HEK293 (cell line): ENCODE measurements at regions not wholly inside any gene's neighbourhood (a gene's known extent, or its start where the extent isn't known, plus 50 kb on each side); places are given as distances from the start of the nearest gene placed in this dataset.

Experiments
- CTCF ChIA-PET: fragments of 350-600 bp; formaldehyde crosslinking; extraction: SDS; loops from one replicate; lab custom pipeline; 2021; ENCODE audit warnings: antibody characterized with exemption; lab: Yijun Ruan, JAX
- POLR2A ChIA-PET: fragments of 300-600 bp; formaldehyde crosslinking; extraction: SDS; loops from one replicate; lab custom pipeline; 2020; ENCODE audit warnings: antibody characterized with exemption, inconsistent platforms; lab: Yijun Ruan, JAX
- H3K27ac ChIP-seq: fragments of 200-500 bp; sonication (Bioruptor generic); 2 replicates; pipeline ENCODE4 v1.5.1; 2014; ENCODE audit warnings: low read depth, low read length, control low read depth, inconsistent platforms; ENCODE audit errors: extremely low read depth
- H3K36me3 ChIP-seq, 2 experiments: fragments of 200-500 bp in 1 of 2; sonication (Bioruptor generic) in 1 of 2; 1 replicate in 1 of 2; 2 replicates in 1 of 2; pipeline ENCODE4 v1.5.1; 2014 to 2017; ENCODE audit warnings: inconsistent platforms in 2 of 2, low read length in 2 of 2; ENCODE audit not compliant: control insufficient read depth in 2 of 2, insufficient read depth in 1 of 2
- H3K4me1 ChIP-seq: fragments of 200-500 bp; sonication (Bioruptor generic); 2 replicates; pipeline ENCODE4 v1.5.1; 2014; ENCODE audit warnings: mild to moderate bottlenecking, low read length, inconsistent platforms; ENCODE audit not compliant: control insufficient read depth, insufficient read depth
- H3K4me3 ChIP-seq: 2 replicates; pipeline ENCODE4 v1.5.1; 2011; ENCODE audit warnings: low read depth, mild to moderate bottlenecking, control low read depth, low read length, moderate library complexity
- H3K9me3 ChIP-seq: fragments of 200-500 bp; sonication (Bioruptor generic); 2 replicates; pipeline ENCODE4 v1.5.1; 2014; ENCODE audit warnings: low read depth, low read length, inconsistent platforms; ENCODE audit not compliant: control insufficient read depth, insufficient read depth
- EGR2 ChIP-seq: fragments of 450-650 bp; formaldehyde crosslinking; IDR thresholded peaks from 2 replicates; pipeline ENCODE4 v1.5.1; 2016; ENCODE audit warnings: low read depth, missing biosample characterization, missing genetic modification characterization
- IKZF3 ChIP-seq: fragments of 450-650 bp; IDR thresholded peaks from 2 replicates; pipeline ENCODE4 v1.5.0; 2018; ENCODE audit warnings: missing biosample characterization, mild to moderate bottlenecking, missing genetic modification characterization, moderate library complexity
- KLF1 ChIP-seq: fragments of 450-650 bp; formaldehyde crosslinking; IDR thresholded peaks from 2 replicates; pipeline ENCODE4 v1.5.1; 2016; ENCODE audit warnings: missing biosample characterization, missing genetic modification characterization
- ZBTB17 ChIP-seq: fragments of 450-650 bp; formaldehyde crosslinking; IDR thresholded peaks from 2 replicates; pipeline ENCODE4 v1.5.1; 2016; ENCODE audit warnings: missing biosample characterization, missing genetic modification characterization
- ZFP3 ChIP-seq: fragments of 450-650 bp; formaldehyde crosslinking; IDR thresholded peaks from 2 replicates; pipeline ENCODE4 v1.5.1; 2016; ENCODE audit warnings: low read depth, missing biosample characterization, missing genetic modification characterization
- ZFP69B ChIP-seq: fragments of 450-650 bp; formaldehyde crosslinking; IDR thresholded peaks from 2 replicates; pipeline ENCODE4 v1.5.1; 2016; ENCODE audit warnings: missing biosample characterization, missing genetic modification characterization
- ZNF138 ChIP-seq: fragments of 450-650 bp; formaldehyde crosslinking; IDR thresholded peaks from 2 replicates; pipeline ENCODE4 v1.5.1; 2016; ENCODE audit warnings: missing biosample characterization, missing genetic modification characterization, borderline replicate concordance
- ZNF140 ChIP-seq: fragments of 450-650 bp; formaldehyde crosslinking; IDR thresholded peaks from 2 replicates; pipeline ENCODE4 v1.5.1; 2016; ENCODE audit warnings: missing biosample characterization, missing genetic modification characterization
- ZNF174 ChIP-seq: fragments of 450-650 bp; formaldehyde crosslinking; IDR thresholded peaks from 2 replicates; pipeline ENCODE4 v1.5.0; 2017; ENCODE audit warnings: missing biosample characterization, mild to moderate bottlenecking, missing genetic modification characterization
- ZNF2 ChIP-seq: fragments of 450-650 bp; formaldehyde crosslinking; IDR thresholded peaks from 2 replicates; pipeline ENCODE4 v1.5.1; 2016; ENCODE audit warnings: missing biosample characterization, missing genetic modification characterization
- ZNF221 ChIP-seq: fragments of 450-650 bp; formaldehyde crosslinking; IDR thresholded peaks from 2 replicates; pipeline ENCODE4 v1.5.1; 2017; ENCODE audit warnings: missing biosample characterization, missing genetic modification characterization, borderline replicate concordance
- ZNF23 ChIP-seq: fragments of 450-650 bp; formaldehyde crosslinking; IDR thresholded peaks from 2 replicates; pipeline ENCODE4 v1.5.1; 2016; ENCODE audit warnings: missing biosample characterization, missing genetic modification characterization, borderline replicate concordance
- ZNF391 ChIP-seq: fragments of 450-650 bp; formaldehyde crosslinking; IDR thresholded peaks from 2 replicates; pipeline ENCODE4 v1.5.1; 2016; ENCODE audit warnings: low read depth, missing biosample characterization, missing genetic modification characterization, borderline replicate concordance
- ZNF521 ChIP-seq: fragments of 450-650 bp; formaldehyde crosslinking; IDR thresholded peaks from 2 replicates; pipeline ENCODE4 v1.5.1; 2017; ENCODE audit warnings: missing biosample characterization, mild to moderate bottlenecking, missing genetic modification characterization
- ZNF549 ChIP-seq: fragments of 450-650 bp; IDR thresholded peaks from 2 replicates; pipeline ENCODE4 v1.5.1; 2018; ENCODE audit warnings: missing biosample characterization, missing genetic modification characterization, mild to moderate bottlenecking, inconsistent platforms, moderate library complexity
- ZNF624 ChIP-seq: fragments of 450-650 bp; formaldehyde crosslinking; IDR thresholded peaks from 2 replicates; pipeline ENCODE4 v1.5.1; 2017; ENCODE audit warnings: missing biosample characterization, missing genetic modification characterization
- ZNF664 ChIP-seq: fragments of 450-650 bp; formaldehyde crosslinking; IDR thresholded peaks from 2 replicates; pipeline ENCODE4 v1.5.1; 2016; ENCODE audit warnings: missing biosample characterization, missing genetic modification characterization
- ZNF701 ChIP-seq: fragments of 450-650 bp; formaldehyde crosslinking; IDR thresholded peaks from 2 replicates; pipeline ENCODE4 v1.5.1; 2016; ENCODE audit warnings: missing biosample characterization, missing genetic modification characterization
- ZNF707 ChIP-seq: fragments of 450-650 bp; formaldehyde crosslinking; IDR thresholded peaks from 2 replicates; pipeline ENCODE4 v1.5.1; 2016; ENCODE audit warnings: missing biosample characterization, missing genetic modification characterization
- ZNF785 ChIP-seq: fragments of 450-650 bp; formaldehyde crosslinking; IDR thresholded peaks from 2 replicates; pipeline ENCODE4 v1.5.1; 2016; ENCODE audit warnings: missing biosample characterization, missing genetic modification characterization
- TF ChIP-seq, protein P1 (sequence below): fragments of 450-650 bp; formaldehyde crosslinking; IDR thresholded peaks from 2 replicates; pipeline ENCODE4 v1.5.1; 2016; ENCODE audit warnings: missing biosample characterization, missing genetic modification characterization
- TF ChIP-seq, protein P2 (sequence below): fragments of 450-650 bp; formaldehyde crosslinking; IDR thresholded peaks from 2 replicates; pipeline ENCODE4 v1.5.1; 2016; ENCODE audit warnings: missing biosample characterization, missing genetic modification characterization
- TF ChIP-seq, protein P3 (sequence below): IDR thresholded peaks from 2 replicates; pipeline ENCODE4 v1.6.1; 2011; ENCODE audit warnings: mild to moderate bottlenecking, low read depth, low read length, borderline replicate concordance

DNA sequence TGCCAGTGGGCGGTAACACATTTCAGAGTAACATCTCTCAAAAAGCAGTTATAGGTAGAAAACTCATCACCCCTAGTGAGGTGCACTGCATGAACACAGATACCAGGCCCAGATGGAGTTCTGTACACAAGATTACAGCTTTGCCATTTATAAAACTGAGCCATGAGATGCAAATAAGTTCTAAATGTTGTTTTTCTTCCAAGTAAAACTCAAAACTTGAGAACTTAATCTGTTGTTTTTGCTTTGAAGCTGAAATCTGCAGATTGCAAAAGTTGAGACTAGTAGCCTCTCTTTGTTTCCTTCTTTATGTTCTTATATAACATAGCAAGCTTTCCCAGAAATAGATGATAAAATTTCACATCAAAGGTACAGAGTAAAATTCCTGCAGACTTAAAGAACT is 434.1 kb downstream of the PLK2 start:
- TF ChIP-seq ZNF23 (tag by site-specific recombination) (no peak), ZNF521 (tag by site-specific recombination) (no peak), ZNF221 (tag by site-specific recombination) (no peak), ZNF2 (no peak), ZNF785 (tag by site-specific recombination) (no peak), ZNF624 (tag by site-specific recombination) (no peak), ZNF140 (tag by site-specific recombination) (no peak), EGR2 (tag by site-specific recombination) (no peak), ZNF391 (no peak), ZNF707 (tag by site-specific recombination) (no peak), ZNF701 (tag by site-specific recombination) (no peak), ZNF174 (no peak), ZNF138 (tag by site-specific recombination) (no peak), ZFP69B (no peak)
- TF ChIP-seq, protein P1, sequence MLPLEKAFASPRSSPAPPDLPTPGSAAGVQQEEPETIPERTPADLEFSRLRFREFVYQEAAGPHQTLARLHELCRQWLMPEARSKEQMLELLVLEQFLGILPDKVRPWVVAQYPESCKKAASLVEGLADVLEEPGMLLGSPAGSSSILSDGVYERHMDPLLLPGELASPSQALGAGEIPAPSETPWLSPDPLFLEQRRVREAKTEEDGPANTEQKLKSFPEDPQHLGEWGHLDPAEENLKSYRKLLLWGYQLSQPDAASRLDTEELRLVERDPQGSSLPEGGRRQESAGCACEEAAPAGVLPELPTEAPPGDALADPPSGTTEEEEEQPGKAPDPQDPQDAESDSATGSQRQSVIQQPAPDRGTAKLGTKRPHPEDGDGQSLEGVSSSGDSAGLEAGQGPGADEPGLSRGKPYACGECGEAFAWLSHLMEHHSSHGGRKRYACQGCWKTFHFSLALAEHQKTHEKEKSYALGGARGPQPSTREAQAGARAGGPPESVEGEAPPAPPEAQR (tag by site-specific recombination): no peak
- ChIA-PET POLR2A (no interaction called here), CTCF (interaction anchor here (1.6 kb wide), 1 partner anchor 13 kb away, joined by 4 read pairs; no protein-coding TSS in a partner anchor)
- no peaks in the 10 kb centered on the region for H3K36me3 ChIP-seq
- no peaks in the 10 kb centered on the region for H3K9me3 ChIP-seq
- no peak overlapping the region for H3K4me3 ChIP-seq
- H3K27ac ChIP-seq: no peak overlapping the region
- H3K4me1 ChIP-seq: no peaks in the 10 kb centered on the region

DNA sequence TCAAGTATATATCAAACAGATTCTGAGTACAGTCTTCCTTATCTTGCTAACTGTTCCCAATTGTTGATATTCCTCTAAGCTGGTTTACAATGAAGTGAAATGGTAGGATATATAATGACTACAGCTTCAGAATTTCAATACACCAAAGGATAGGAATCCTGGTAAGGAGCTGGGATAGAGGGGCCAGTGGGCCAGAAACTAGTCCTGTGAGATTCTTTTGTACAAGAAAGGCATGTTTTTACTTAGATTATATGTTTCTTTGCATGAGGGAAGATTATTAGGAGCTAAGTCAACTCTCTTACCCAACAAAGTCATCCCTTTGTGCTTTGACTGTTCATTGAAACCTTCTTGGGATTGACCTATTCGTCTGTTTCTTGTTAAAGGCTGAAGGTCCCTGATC is 435.7 kb downstream of the PLK2 start:
- ChIA-PET CTCF (no interaction called here), POLR2A (interaction anchor here (1.1 kb wide), 1 partner anchor 436 kb away, joined by 3 read pairs; the partner anchor contains the start of gene PLK2)
- TF ChIP-seq, protein P2, sequence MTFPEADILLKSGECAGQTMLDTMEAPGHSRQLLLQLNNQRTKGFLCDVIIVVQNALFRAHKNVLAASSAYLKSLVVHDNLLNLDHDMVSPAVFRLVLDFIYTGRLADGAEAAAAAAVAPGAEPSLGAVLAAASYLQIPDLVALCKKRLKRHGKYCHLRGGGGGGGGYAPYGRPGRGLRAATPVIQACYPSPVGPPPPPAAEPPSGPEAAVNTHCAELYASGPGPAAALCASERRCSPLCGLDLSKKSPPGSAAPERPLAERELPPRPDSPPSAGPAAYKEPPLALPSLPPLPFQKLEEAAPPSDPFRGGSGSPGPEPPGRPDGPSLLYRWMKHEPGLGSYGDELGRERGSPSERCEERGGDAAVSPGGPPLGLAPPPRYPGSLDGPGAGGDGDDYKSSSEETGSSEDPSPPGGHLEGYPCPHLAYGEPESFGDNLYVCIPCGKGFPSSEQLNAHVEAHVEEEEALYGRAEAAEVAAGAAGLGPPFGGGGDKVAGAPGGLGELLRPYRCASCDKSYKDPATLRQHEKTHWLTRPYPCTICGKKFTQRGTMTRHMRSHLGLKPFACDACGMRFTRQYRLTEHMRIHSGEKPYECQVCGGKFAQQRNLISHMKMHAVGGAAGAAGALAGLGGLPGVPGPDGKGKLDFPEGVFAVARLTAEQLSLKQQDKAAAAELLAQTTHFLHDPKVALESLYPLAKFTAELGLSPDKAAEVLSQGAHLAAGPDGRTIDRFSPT (tag by site-specific recombination): no peak
- TF ChIP-seq ZNF664 (tag by site-specific recombination) (no peak), ZNF549 (tag by site-specific recombination) (no peak), ZFP3 (no peak), KLF1 (no peak), ZNF140 (tag by site-specific recombination) (no peak), ZBTB17 (tag by site-specific recombination) (no peak), IKZF3 (tag by site-specific recombination) (no peak)
- TF ChIP-seq, protein P3, sequence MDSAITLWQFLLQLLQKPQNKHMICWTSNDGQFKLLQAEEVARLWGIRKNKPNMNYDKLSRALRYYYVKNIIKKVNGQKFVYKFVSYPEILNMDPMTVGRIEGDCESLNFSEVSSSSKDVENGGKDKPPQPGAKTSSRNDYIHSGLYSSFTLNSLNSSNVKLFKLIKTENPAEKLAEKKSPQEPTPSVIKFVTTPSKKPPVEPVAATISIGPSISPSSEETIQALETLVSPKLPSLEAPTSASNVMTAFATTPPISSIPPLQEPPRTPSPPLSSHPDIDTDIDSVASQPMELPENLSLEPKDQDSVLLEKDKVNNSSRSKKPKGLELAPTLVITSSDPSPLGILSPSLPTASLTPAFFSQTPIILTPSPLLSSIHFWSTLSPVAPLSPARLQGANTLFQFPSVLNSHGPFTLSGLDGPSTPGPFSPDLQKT: no peak
- no peaks in the 10 kb centered on the region for H3K36me3 ChIP-seq
- no peaks in the 10 kb centered on the region for H3K9me3 ChIP-seq
- H3K27ac ChIP-seq: no peak overlapping the region
- H3K4me1 ChIP-seq: no peaks in the 10 kb centered on the region
- H3K4me3 ChIP-seq: no peak overlapping the region
